ENCODE measurements at regions not wholly inside any gene's neighbourhood (a gene's known extent, or its start where the extent isn't known, plus 50 kb on each side); places are given as distances from the start of the nearest gene placed in this dataset.

DNA sequence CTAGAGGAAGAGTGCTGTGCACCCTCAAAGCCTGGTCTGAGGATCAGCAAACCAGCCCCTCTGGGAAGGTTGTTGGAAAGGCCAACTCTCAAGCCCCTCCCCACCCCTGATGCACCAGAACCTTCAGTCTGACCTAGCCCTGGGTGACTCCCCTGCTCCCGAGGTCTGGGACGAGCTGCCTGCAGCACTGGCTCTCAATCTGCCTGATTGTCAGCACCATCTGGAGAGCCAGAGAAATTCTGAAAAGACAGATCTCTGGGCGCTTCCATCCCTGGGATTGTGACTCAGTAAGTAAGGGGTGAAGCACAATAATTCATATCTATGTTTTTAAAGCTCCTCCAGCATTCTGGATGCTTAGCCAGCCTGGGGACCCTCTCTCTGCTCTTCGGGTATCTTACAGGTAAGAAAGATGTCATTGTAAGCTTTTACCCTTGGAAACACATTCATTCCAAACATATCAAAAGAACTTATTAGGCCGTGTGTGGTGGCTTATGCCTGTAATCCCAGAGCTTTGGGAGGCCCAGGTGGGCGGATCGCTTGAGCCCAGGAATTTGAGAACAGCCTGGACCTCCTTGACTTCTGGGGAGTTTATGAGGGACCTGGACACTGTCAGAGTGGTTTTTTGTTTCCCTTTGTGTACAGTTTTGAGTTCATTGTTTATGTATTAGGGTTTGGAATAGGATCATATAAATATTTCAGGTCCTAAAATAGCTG is 147.5 kb downstream of the KCNJ12 start:
- Histone ChIP-seq H3K9ac (ENCODE audit: low read depth in 1 of 2, low read length in 2 of 2) (no peak overlapping the region), H3K27ac (ENCODE audit: low read depth in 1 of 2, low read length in 2 of 2) (no peak overlapping the region), H3K36me3 (ENCODE audit: control insufficient read depth in 4 of 4, insufficient read depth in 3 of 4, low read depth in 1 of 4, low read length in 3 of 4) (no peaks in the 10 kb centered on the region), H3K9me3 (ENCODE audit: control insufficient read depth in 4 of 4, low read length in 3 of 4) (no peaks in the 10 kb centered on the region), H3K27me3 (ENCODE audit: control insufficient read depth in 4 of 4, insufficient read depth in 4 of 4, low read length in 3 of 4) (no peaks in the 10 kb centered on the region), H3K4me3 (ENCODE audit: low read depth in 1 of 3, low read length in 3 of 3) (no peak overlapping the region), H3K4me1 (ENCODE audit: control insufficient read depth in 4 of 4, insufficient read depth in 4 of 4, low read length in 3 of 4) (no peaks in the 10 kb centered on the region)
- no peak for TF ChIP-seq HNF4A (conservative IDR thresholded peaks at IDR 0.05)
- no peak for TF ChIP-seq EGR1 (IDR thresholded peaks at IDR 0.05; ENCODE audit: low read depth in 2 of 2)
- TF ChIP-seq SP1 (IDR thresholded peaks at IDR 0.05) = no peak
- TF ChIP-seq, protein P1, sequence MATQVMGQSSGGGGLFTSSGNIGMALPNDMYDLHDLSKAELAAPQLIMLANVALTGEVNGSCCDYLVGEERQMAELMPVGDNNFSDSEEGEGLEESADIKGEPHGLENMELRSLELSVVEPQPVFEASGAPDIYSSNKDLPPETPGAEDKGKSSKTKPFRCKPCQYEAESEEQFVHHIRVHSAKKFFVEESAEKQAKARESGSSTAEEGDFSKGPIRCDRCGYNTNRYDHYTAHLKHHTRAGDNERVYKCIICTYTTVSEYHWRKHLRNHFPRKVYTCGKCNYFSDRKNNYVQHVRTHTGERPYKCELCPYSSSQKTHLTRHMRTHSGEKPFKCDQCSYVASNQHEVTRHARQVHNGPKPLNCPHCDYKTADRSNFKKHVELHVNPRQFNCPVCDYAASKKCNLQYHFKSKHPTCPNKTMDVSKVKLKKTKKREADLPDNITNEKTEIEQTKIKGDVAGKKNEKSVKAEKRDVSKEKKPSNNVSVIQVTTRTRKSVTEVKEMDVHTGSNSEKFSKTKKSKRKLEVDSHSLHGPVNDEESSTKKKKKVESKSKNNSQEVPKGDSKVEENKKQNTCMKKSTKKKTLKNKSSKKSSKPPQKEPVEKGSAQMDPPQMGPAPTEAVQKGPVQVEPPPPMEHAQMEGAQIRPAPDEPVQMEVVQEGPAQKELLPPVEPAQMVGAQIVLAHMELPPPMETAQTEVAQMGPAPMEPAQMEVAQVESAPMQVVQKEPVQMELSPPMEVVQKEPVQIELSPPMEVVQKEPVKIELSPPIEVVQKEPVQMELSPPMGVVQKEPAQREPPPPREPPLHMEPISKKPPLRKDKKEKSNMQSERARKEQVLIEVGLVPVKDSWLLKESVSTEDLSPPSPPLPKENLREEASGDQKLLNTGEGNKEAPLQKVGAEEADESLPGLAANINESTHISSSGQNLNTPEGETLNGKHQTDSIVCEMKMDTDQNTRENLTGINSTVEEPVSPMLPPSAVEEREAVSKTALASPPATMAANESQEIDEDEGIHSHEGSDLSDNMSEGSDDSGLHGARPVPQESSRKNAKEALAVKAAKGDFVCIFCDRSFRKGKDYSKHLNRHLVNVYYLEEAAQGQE (IDR thresholded peaks at IDR 0.05) = no peak
- TF ChIP-seq, protein P2, sequence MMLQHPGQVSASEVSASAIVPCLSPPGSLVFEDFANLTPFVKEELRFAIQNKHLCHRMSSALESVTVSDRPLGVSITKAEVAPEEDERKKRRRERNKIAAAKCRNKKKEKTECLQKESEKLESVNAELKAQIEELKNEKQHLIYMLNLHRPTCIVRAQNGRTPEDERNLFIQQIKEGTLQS (IDR thresholded peaks at IDR 0.05) = no peak
- TF ChIP-seq, protein P3, sequence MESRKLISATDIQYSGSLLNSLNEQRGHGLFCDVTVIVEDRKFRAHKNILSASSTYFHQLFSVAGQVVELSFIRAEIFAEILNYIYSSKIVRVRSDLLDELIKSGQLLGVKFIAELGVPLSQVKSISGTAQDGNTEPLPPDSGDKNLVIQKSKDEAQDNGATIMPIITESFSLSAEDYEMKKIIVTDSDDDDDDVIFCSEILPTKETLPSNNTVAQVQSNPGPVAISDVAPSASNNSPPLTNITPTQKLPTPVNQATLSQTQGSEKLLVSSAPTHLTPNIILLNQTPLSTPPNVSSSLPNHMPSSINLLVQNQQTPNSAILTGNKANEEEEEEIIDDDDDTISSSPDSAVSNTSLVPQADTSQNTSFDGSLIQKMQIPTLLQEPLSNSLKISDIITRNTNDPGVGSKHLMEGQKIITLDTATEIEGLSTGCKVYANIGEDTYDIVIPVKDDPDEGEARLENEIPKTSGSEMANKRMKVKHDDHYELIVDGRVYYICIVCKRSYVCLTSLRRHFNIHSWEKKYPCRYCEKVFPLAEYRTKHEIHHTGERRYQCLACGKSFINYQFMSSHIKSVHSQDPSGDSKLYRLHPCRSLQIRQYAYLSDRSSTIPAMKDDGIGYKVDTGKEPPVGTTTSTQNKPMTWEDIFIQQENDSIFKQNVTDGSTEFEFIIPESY (IDR thresholded peaks at IDR 0.05) = no peak
- TF ChIP-seq GABPA (IDR thresholded peaks at IDR 0.05 in 1 of 2, conservative IDR thresholded peaks at IDR 0.05 in 1 of 2) = no peak
- TF ChIP-seq, protein P4, sequence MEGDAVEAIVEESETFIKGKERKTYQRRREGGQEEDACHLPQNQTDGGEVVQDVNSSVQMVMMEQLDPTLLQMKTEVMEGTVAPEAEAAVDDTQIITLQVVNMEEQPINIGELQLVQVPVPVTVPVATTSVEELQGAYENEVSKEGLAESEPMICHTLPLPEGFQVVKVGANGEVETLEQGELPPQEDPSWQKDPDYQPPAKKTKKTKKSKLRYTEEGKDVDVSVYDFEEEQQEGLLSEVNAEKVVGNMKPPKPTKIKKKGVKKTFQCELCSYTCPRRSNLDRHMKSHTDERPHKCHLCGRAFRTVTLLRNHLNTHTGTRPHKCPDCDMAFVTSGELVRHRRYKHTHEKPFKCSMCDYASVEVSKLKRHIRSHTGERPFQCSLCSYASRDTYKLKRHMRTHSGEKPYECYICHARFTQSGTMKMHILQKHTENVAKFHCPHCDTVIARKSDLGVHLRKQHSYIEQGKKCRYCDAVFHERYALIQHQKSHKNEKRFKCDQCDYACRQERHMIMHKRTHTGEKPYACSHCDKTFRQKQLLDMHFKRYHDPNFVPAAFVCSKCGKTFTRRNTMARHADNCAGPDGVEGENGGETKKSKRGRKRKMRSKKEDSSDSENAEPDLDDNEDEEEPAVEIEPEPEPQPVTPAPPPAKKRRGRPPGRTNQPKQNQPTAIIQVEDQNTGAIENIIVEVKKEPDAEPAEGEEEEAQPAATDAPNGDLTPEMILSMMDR (IDR thresholded peaks at IDR 0.05; ENCODE audit: low read depth, low read length, missing input control) = no peak
- TF ChIP-seq, protein P5, sequence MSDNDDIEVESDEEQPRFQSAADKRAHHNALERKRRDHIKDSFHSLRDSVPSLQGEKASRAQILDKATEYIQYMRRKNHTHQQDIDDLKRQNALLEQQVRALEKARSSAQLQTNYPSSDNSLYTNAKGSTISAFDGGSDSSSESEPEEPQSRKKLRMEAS (IDR thresholded peaks at IDR 0.05) = no peak
- no peak for TF ChIP-seq HNF4G (IDR thresholded peaks at IDR 0.05)
- TF ChIP-seq JUND (IDR thresholded peaks at IDR 0.05) = no peak
- no peak for TF ChIP-seq YY1 (IDR thresholded peaks at IDR 0.05)
- no peak for TF ChIP-seq RXRA (IDR thresholded peaks at IDR 0.05)
- TF ChIP-seq FOXA2 (IDR thresholded peaks at IDR 0.05) = no peak
- TF ChIP-seq NR2F2 (IDR thresholded peaks at IDR 0.05) = no peak
- no peak for TF ChIP-seq RAD21 (IDR thresholded peaks at IDR 0.05)
- no peak for TF ChIP-seq TAF1 (conservative IDR thresholded peaks at IDR 0.05)
- TF ChIP-seq FOXA1 (IDR thresholded peaks at IDR 0.05) = no peak
- 78% methylated on average over 7 of the region's 7 CpGs for WGBS
- no peak for DNase-seq (ENCODE audit: low spot score)
